Pancreas (tissue), 10 donors: ENCODE measurements at regions not wholly inside any gene's neighbourhood (a gene's known extent, or its start where the extent isn't known, plus 50 kb on each side); places are given as distances from the start of the nearest gene placed in this dataset.

Experiments
- ATAC-seq, 4 donors: fragments of 200-7000 bp; cut with Tn5 transposase; one replicate each; pipeline versions ENCODE4 v1.8.0 to v1.9.1; 2020; ENCODE audit warnings: mild to moderate bottlenecking in 4 of 4, moderate library complexity in 4 of 4
- DNase-seq, 6 donors: peaks; one replicate each; pipeline ENCODE4 v3.0.0-alpha.2; 2020
- FAIRE-seq: peaks from 2 replicates; lab custom pipeline; 2012; peaks lifted over from hg19 to GRCh38; lab: Jason Lieb, UNC
- H3K27ac ChIP-seq, 4 donors: fragments of 200-600 bp; sonication (generic); 1 replicate in 3 of 4; 2 replicates in 1 of 4; pipeline versions ENCODE4 v1.5.0 to v1.8.0; 2020
- H3K27me3 ChIP-seq, 4 donors: fragments of 200-600 bp; one replicate each; pipeline ENCODE4 v1.8.0; 2021
- H3K36me3 ChIP-seq, 3 donors: fragments of 200-600 bp; sonication (generic) in 1 of 3; one replicate each; pipeline versions ENCODE4 v1.5.0 to v1.8.0; 2020 to 2021
- H3K4me1 ChIP-seq, 3 donors: fragments of 200-600 bp; one replicate each; pipeline ENCODE4 v1.8.0; 2021
- H3K4me3 ChIP-seq, 4 donors: fragments of 200-600 bp; sonication (generic) in 2 of 4; one replicate each; pipeline versions ENCODE4 v1.5.0 to v1.8.0; 2020 to 2021
- H3K9me3 ChIP-seq, 4 donors: fragments of 200-600 bp; one replicate each; pipeline ENCODE4 v1.8.0; 2021
- WGBS, 2 donors: extraction: QIAGEN DNeasy Blood & Tissue Kit; methylation state at CpG; one replicate each; pipeline ENCODE4 v1.1.7; 2013; 5-methylcytosine and 5-hydroxymethylcytosine counted together
- intact Hi-C, 3 donors: fragments of 100-400 bp; cut with DNase I; formaldehyde crosslinking; loops; one replicate each; pipeline versions ENCODE4 v1.11.1 to v1.14.2; 2022
- TF ChIP-seq, protein P1 (sequence below), 4 donors: fragments of 200-600 bp; sonication (generic) in 3 of 4; IDR thresholded peaks; one replicate each; pipeline versions ENCODE4 v1.5.0 to v1.8.0; 2021; ENCODE audit warnings: antibody characterized with exemption in 4 of 4
- donor health status: healthy with polysubstance abuse.
- donor health status: DM: no; HTN: no; CAD: no; lungs with moderate emphysema.
- donor health status: DM: no; HTN: no; CAD: no.
- donor health status: control.
- donor health status: control.
- donor health status: Bipolar disorder and iron deficiency.
- donor health status: DM: yes; HTN: yes; CAD: no.
- donor health status: DM: no; HTN: no; CAD: no.
- donor health status: DM: no; HTN: no; CAD: no.
- donor health status: DM: yes; HTN: yes; CAD: no.

DNA sequence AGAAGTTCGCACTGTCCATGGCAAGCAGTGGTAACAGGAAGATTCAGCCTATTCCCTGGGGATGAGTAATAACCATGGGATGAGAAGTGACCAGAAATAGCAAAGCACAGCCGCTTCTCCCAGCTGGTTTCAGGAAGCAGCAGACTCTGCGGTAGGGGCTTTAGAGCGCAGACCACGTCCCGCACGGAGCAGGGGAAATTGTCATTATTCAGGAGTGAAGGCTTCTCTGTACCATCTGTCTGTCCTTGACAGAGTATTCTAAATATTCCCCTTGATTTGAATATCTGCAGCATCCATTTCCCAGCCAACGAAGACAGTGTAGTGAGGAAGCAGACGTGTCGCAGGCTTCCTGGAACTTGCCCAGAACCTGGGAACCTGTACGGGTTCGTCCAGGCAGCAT, 159.6 kb downstream of the NXNL2 start:
- Histone ChIP-seq H3K27me3 (no peaks in the 10 kb centered on the region), H3K27ac (no peak overlapping the region), H3K4me3 (no peak overlapping the region), H3K36me3 (no peaks in the 10 kb centered on the region), H3K4me1 (no peaks in the 10 kb centered on the region), H3K9me3 (no peaks in the 10 kb centered on the region)
- intact Hi-C loops = no loop called here
- TF ChIP-seq, protein P1, sequence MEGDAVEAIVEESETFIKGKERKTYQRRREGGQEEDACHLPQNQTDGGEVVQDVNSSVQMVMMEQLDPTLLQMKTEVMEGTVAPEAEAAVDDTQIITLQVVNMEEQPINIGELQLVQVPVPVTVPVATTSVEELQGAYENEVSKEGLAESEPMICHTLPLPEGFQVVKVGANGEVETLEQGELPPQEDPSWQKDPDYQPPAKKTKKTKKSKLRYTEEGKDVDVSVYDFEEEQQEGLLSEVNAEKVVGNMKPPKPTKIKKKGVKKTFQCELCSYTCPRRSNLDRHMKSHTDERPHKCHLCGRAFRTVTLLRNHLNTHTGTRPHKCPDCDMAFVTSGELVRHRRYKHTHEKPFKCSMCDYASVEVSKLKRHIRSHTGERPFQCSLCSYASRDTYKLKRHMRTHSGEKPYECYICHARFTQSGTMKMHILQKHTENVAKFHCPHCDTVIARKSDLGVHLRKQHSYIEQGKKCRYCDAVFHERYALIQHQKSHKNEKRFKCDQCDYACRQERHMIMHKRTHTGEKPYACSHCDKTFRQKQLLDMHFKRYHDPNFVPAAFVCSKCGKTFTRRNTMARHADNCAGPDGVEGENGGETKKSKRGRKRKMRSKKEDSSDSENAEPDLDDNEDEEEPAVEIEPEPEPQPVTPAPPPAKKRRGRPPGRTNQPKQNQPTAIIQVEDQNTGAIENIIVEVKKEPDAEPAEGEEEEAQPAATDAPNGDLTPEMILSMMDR (IDR thresholded peaks at IDR 0.05) = no peak
- no peak for DNase-seq
- no peak for ATAC-seq
- 74 to 75% methylated on average over 12 of the region's 12 CpGs for WGBS, 2 donors
- FAIRE-seq = no peak

DNA sequence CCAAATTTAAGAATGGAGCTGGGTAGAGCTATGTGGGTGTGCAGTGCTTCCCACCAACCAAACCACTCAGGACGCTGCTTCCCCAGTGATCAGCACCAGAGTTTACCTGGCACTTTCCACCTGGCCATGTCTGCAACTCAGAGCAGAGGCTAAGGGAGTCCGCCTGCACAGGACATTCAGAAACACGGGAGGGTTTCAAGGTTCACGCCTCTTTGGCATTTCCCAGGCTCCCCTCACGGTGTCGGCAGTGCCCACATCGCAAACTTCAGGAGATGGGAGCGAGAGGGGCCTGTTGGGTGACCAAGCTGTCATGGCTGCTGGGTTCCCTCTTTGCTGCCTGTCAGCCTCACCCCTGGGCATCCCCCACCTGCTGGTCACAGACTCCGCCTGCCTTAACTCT, 161.5 kb downstream of the NXNL2 start:
- ATAC-seq (no peak), FAIRE-seq (no peak), DNase-seq (no peak)
- no peaks in the 10 kb centered on the region for H3K36me3 ChIP-seq
- TF ChIP-seq, protein P1 (IDR thresholded peaks at IDR 0.05) = no peak
- 70 to 82% methylated on average over 9 of the region's 9 CpGs for WGBS, 2 donors
- H3K4me1 ChIP-seq = no peaks in the 10 kb centered on the region
- H3K9me3 ChIP-seq = no peaks in the 10 kb centered on the region
- no peak overlapping the region for H3K27ac ChIP-seq
- H3K4me3 ChIP-seq = no peak overlapping the region
- H3K27me3 ChIP-seq = no peaks in the 10 kb centered on the region
- intact Hi-C loops = no loop called here

DNA sequence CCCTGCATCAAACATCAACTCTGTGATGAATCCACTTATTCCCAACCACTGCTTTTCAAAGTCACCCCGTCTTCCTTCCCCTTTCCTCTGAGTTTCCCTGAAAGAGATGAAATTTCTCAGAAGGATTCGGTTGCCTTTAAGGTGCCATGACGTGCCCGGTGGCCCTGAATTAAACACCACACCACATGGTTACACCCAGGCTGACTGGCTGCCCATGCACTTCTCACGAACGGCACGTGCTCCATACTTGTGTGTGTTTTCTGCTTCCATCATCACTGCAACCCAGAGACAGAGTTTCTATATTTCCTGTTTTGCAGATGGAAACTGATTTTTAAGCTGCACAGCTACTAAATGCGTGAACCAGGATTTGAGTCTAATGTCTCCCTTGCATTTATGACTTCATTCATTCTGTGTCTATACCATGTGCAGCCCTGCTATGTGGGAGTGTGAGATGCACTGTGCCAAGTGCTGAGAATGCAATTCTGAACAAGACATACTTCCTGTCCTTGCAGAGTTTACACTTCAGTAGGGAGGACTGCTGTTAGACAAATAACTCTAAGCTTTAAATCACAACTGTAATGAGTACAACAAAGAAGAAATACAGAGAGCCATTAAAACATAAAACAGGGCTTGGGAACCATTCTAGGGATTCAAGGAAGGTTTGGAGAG, 162.9 kb downstream of the NXNL2 start:
- H3K4me1 ChIP-seq = no peaks in the 10 kb centered on the region
- H3K27ac ChIP-seq = no peak overlapping the region
- FAIRE-seq (no peak), ATAC-seq (no peak), DNase-seq (no peak)
- H3K4me3 ChIP-seq = no peak overlapping the region
- no peaks in the 10 kb centered on the region for H3K9me3 ChIP-seq
- 65 to 70% methylated on average over 8 of the region's 8 CpGs for WGBS, 2 donors
- intact Hi-C loops = no loop called here
- H3K27me3 ChIP-seq = no peaks in the 10 kb centered on the region
- TF ChIP-seq, protein P1 (IDR thresholded peaks at IDR 0.05) = no peak
- no peaks in the 10 kb centered on the region for H3K36me3 ChIP-seq

DNA sequence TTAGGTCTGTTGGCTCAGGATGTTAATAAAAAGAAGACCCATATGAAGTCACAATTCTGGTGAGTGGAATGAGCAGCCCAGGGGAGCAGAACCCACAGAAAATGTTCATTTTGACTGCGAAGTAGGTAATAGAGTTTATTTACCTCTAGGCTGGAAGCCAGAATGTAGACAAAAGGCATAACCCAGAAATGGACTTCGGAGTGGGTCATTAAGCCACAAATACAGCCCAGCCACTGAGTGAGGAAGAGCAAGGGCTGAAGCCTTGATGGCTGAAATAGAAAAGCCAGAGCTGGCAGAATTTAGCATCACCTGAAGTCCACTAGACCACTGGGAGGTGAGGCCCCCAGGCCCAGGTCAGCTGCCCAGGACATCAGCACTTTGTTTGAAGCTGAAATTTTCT, 168.0 kb downstream of the NXNL2 start:
- 81 to 88% methylated on average over 2 of the region's 2 CpGs for WGBS, 2 donors
- no peak for ATAC-seq
- H3K36me3 ChIP-seq = no peaks in the 10 kb centered on the region
- no peak for FAIRE-seq
- TF ChIP-seq, protein P1 (IDR thresholded peaks at IDR 0.05) = no peak
- DNase-seq = no peak
- no peaks in the 10 kb centered on the region for H3K27me3 ChIP-seq
- no peak overlapping the region for H3K4me3 ChIP-seq
- H3K4me1 ChIP-seq = no peaks in the 10 kb centered on the region
- intact Hi-C loops = no loop called here
- H3K27ac ChIP-seq = no peak overlapping the region
- H3K9me3 ChIP-seq = no peaks in the 10 kb centered on the region
